ENCODE measurements at regions not wholly inside any gene's neighbourhood (a gene's known extent, or its start where the extent isn't known, plus 50 kb on each side); places are given as distances from the start of the nearest gene placed in this dataset.

- TF ChIP-seq CTCF (IDR thresholded peaks at IDR 0.05; ENCODE audit: low read length) (no peak), EZH2 (IDR thresholded peaks at IDR 0.05; ENCODE audit: borderline replicate concordance, low read length) (no peak)
These were observed 471.9 kb upstream of the RGMB start for GRCh38 chr5:98301547-98301946.

Data from OCI-LY1 (cell line).